AG10803 (cell line): ENCODE measurements at regions not wholly inside any gene's neighbourhood (a gene's known extent, or its start where the extent isn't known, plus 50 kb on each side); places are given as distances from the start of the nearest gene placed in this dataset.
A peak's percentile ranks its signal among the peaks of the same experiment; 100 is the strongest.

Source experiments
- DNase-seq: peaks from one replicate; pipeline ENCODE4 v3.0.0; 2010; ENCODE audit warnings: low read depth
- H3K4me3 ChIP-seq: 2 replicates; pipeline ENCODE4 v1.5.1; 2011; ENCODE audit warnings: mild to moderate bottlenecking, low read length, control low read depth
- CTCF ChIP-seq: conservative IDR thresholded peaks from 2 replicates; pipeline ENCODE4 v1.5.1; 2011; ENCODE audit warnings: mild to moderate bottlenecking, low read length, control low read depth, inconsistent platforms

GRCh38 chr5:124605541-124605940 is 140.9 kb downstream of the ZNF608 start:
- no peak for DNase-seq
- no peak for TF ChIP-seq CTCF
- no peak overlapping the region for H3K4me3 ChIP-seq

- TF ChIP-seq CTCF = no peak
- no peak for DNase-seq
- H3K4me3 ChIP-seq = no peak overlapping the region
These were observed 142.0 kb downstream of the ZNF608 start for GRCh38 chr5:124604419-124604818.

- no peak for TF ChIP-seq CTCF
- no peak overlapping the region for H3K4me3 ChIP-seq
- DNase-seq = no peak
These were observed 143.4 kb downstream of the ZNF608 start for GRCh38 chr5:124602925-124603650.

GRCh38 chr5:124599028-124599973 is 147.1 kb downstream of the ZNF608 start:
- peak; percentile 72 for DNase-seq
- TF ChIP-seq CTCF = no peak
- no peak overlapping the region for H3K4me3 ChIP-seq

- TF ChIP-seq CTCF = no peak
- H3K4me3 ChIP-seq = no peak overlapping the region
- DNase-seq = peak; percentile 65
These were observed 149.6 kb downstream of the ZNF608 start for GRCh38 chr5:124596595-124597421.

- TF ChIP-seq CTCF = no peak
- H3K4me3 ChIP-seq = no peak overlapping the region
- no peak for DNase-seq
These were observed 152.5 kb downstream of the ZNF608 start for GRCh38 chr5:124593952-124594351.
